DOHH2 (cell line): ENCODE measurements at regions not wholly inside any gene's neighbourhood (a gene's known extent, or its start where the extent isn't known, plus 50 kb on each side); places are given as distances from the start of the nearest gene placed in this dataset.

Experiments used
- H3F3A ChIP-seq: fragments of 200-600 bp; sonication (generic), shearing (Covaris generic); 2 replicates; pipeline ENCODE4 v1.6.0; 2016; ENCODE audit warnings: antibody characterized with exemption, mild to moderate bottlenecking; ENCODE audit not compliant: control insufficient read depth, insufficient read depth
- H3K27ac ChIP-seq: fragments of 200-600 bp; sonication (generic); 2 replicates; pipeline ENCODE4 v1.5.1; 2014; ENCODE audit warnings: low read depth, mild to moderate bottlenecking, low read length, moderate library complexity
- H3K27me3 ChIP-seq: fragments of 200-600 bp; sonication (generic); 2 replicates; pipeline ENCODE4 v1.6.1; 2014; ENCODE audit warnings: mild to moderate bottlenecking, low read length, mixed read lengths; ENCODE audit not compliant: control insufficient read depth
- H3K36me3 ChIP-seq: fragments of 200-600 bp; sonication (generic); 2 replicates; pipeline ENCODE4 v1.6.1; 2014; ENCODE audit warnings: mild to moderate bottlenecking, low read length, moderate library complexity, mixed read lengths; ENCODE audit not compliant: control insufficient read depth
- H3K4me1 ChIP-seq: fragments of 200-600 bp; sonication (generic); 2 replicates; pipeline ENCODE4 v1.6.1; 2014; ENCODE audit warnings: mild to moderate bottlenecking, low read length, mixed read lengths; ENCODE audit not compliant: control insufficient read depth
- H3K4me2 ChIP-seq: fragments of 200-600 bp; sonication (generic); 2 replicates; pipeline ENCODE4 v1.6.0; 2014; ENCODE audit warnings: mild to moderate bottlenecking, low read length, moderate library complexity
- H3K4me3 ChIP-seq: fragments of 200-600 bp; sonication (generic); 2 replicates; pipeline ENCODE4 v1.5.1; 2014; ENCODE audit warnings: mild to moderate bottlenecking, low read length, mixed read lengths
- H3K79me2 ChIP-seq: fragments of 200-600 bp; sonication (generic); 2 replicates; pipeline ENCODE4 v1.6.1; 2014; ENCODE audit warnings: mild to moderate bottlenecking, low read length, mixed read lengths; ENCODE audit not compliant: control insufficient read depth
- H3K9me2 ChIP-seq: fragments of 200-600 bp; sonication (generic); replicated peaks from 2 replicates; pipeline ENCODE4 v1.6.1; 2014; ENCODE audit warnings: mild to moderate bottlenecking, low read length, mixed read lengths; ENCODE audit not compliant: control insufficient read depth
- H3K9me3 ChIP-seq: fragments of 200-600 bp; sonication (generic); 2 replicates; pipeline ENCODE4 v1.6.1; 2014; ENCODE audit warnings: antibody characterized with exemption, low read length, mixed read lengths; ENCODE audit not compliant: control insufficient read depth, insufficient read depth
- H4K20me1 ChIP-seq: fragments of 200-600 bp; sonication (generic); 2 replicates; pipeline ENCODE4 v1.6.0; 2014; ENCODE audit warnings: low read depth, mild to moderate bottlenecking, antibody characterized with exemption, low read length, moderate library complexity; ENCODE audit not compliant: control insufficient read depth, insufficient read depth
- CTCF ChIP-seq: fragments of 200-600 bp; sonication (generic); IDR thresholded peaks from one replicate; pipeline ENCODE4 v1.5.1; 2014; ENCODE audit warnings: antibody characterized with exemption, mild to moderate bottlenecking, low read depth, low read length; ENCODE audit not compliant: poor library complexity, severe bottlenecking
- EZH2phosphoT487 ChIP-seq: fragments of 200-600 bp; sonication (generic); IDR thresholded peaks from 2 replicates; pipeline ENCODE4 v1.6.1; 2017; ENCODE audit warnings: borderline replicate concordance, mild to moderate bottlenecking, antibody characterized with exemption, low read length, moderate library complexity, mixed read lengths

GRCh38 chr3:102016417-102016816 lies 167.1 kb downstream of the NFKBIZ start:
- no peaks in the 10 kb centered on the region for H3K79me2 ChIP-seq
- TF ChIP-seq EZH2phosphoT487 (no peak), CTCF (no peak)
- H3K27ac ChIP-seq, result no peak overlapping the region
- no peak overlapping the region for H3K4me2 ChIP-seq
- no peaks in the 10 kb centered on the region for H3K27me3 ChIP-seq
- no peaks in the 10 kb centered on the region for H4K20me1 ChIP-seq
- peaks cover 19% of the 10 kb centered on the region for H3K4me1 ChIP-seq
- no peaks in the 10 kb centered on the region for H3K9me3 ChIP-seq
- H3K4me3 ChIP-seq, result no peak overlapping the region
- H3K9me2 ChIP-seq, result no peaks in the 10 kb centered on the region
- H3F3A ChIP-seq, result no peaks in the 10 kb centered on the region
- H3K36me3 ChIP-seq, result no peaks in the 10 kb centered on the region

DNA sequence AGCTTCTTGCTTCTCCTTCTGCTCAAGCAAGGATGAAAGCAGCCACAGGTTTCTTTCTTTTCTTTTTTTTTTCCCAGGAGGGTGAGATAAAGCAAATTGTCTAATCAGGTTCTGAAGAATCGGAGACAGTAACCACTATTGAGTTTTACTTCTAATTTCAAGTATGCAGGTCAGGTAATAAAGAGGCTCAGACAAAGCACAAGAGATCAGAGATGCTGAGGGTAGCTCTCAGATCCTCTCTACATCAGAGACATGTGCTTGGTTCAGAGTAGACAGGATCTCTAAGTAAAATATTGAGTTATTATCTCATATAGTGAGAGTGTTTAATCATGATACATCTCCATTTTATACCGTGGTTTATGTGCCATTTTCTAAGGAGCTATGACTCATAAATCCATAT lies 168.5 kb downstream of the NFKBIZ start:
- TF ChIP-seq EZH2phosphoT487, result no peak
- no peak for TF ChIP-seq CTCF
- no peaks in the 10 kb centered on the region for H3K27me3 ChIP-seq
- no peak overlapping the region for H3K4me3 ChIP-seq

DNA sequence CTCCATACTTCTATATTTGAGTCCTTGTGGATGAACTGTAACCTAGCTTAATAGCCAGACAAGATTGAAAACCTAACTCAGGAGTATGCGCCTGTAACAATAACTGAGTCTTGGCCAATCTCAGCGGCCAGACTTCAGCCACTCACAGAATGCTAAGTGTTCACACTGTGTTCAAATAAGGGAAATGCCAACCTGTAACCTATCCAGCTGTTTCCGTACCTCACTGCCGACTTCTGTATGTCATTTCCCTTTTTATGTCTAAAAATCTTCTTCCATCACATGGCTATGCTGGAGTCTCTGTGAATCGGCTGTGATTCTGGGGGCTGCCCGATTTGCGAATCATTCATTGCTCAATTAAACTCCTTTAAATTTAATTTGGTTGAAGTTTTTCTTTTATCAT lies 169.2 kb downstream of the NFKBIZ start:
- H3K27me3 ChIP-seq, result no peaks in the 10 kb centered on the region
- H3K4me2 ChIP-seq, result no peak overlapping the region
- H3K4me1 ChIP-seq, result peaks cover 23% of the 10 kb centered on the region
- H4K20me1 ChIP-seq, result no peaks in the 10 kb centered on the region
- H3K36me3 ChIP-seq, result no peaks in the 10 kb centered on the region
- no peaks in the 10 kb centered on the region for H3F3A ChIP-seq
- no peaks in the 10 kb centered on the region for H3K79me2 ChIP-seq
- no peak overlapping the region for H3K27ac ChIP-seq
- no peaks in the 10 kb centered on the region for H3K9me2 ChIP-seq
- H3K9me3 ChIP-seq, result no peaks in the 10 kb centered on the region
- TF ChIP-seq CTCF, result no peak
- H3K4me3 ChIP-seq, result no peak overlapping the region

More for the DNA sequence above, 168.5 kb downstream of the NFKBIZ start:
- Histone ChIP-seq H3K9me2 (no peaks in the 10 kb centered on the region), H3K36me3 (no peaks in the 10 kb centered on the region), H3K9me3 (no peaks in the 10 kb centered on the region), H3K27ac (no peak overlapping the region), H3F3A (no peaks in the 10 kb centered on the region), H4K20me1 (no peaks in the 10 kb centered on the region), H3K4me1 (peaks cover 23% of the 10 kb centered on the region), H3K79me2 (no peaks in the 10 kb centered on the region), H3K4me2 (no peak overlapping the region)

GRCh38 chr3:102020735-102021134 lies 171.4 kb downstream of the NFKBIZ start:
- no peak overlapping the region for H3K4me2 ChIP-seq
- no peaks in the 10 kb centered on the region for H3K36me3 ChIP-seq
- H3K4me1 ChIP-seq, result peaks cover 38% of the 10 kb centered on the region
- H3K4me3 ChIP-seq, result no peak overlapping the region
- H3K9me3 ChIP-seq, result no peaks in the 10 kb centered on the region
- no peaks in the 10 kb centered on the region for H4K20me1 ChIP-seq
- H3K27me3 ChIP-seq, result no peaks in the 10 kb centered on the region
- H3K9me2 ChIP-seq, result no peaks in the 10 kb centered on the region
- no peak overlapping the region for H3K27ac ChIP-seq
- TF ChIP-seq CTCF, result no peak
- TF ChIP-seq EZH2phosphoT487, result no peak
- H3K79me2 ChIP-seq, result no peaks in the 10 kb centered on the region
- H3F3A ChIP-seq, result no peaks in the 10 kb centered on the region; the same call in 1 of the 2 replicates
